AG04450 (cell line): ENCODE measurements at regions not wholly inside any gene's neighbourhood (a gene's known extent, or its start where the extent isn't known, plus 50 kb on each side); places are given as distances from the start of the nearest gene placed in this dataset.

ENCODE experiments used
- CTCF ChIA-PET: fragments of 300-600, 350-600 bp; formaldehyde crosslinking; extraction: SDS; loops from one replicate; lab custom pipeline; 2022; ENCODE audit warnings: antibody characterized with exemption, inconsistent platforms; lab: Charles Lee
- POLR2A ChIA-PET: fragments of 350-600 bp; formaldehyde crosslinking; extraction: SDS; loops from one replicate; lab custom pipeline; 2021; ENCODE audit warnings: antibody characterized with exemption, inconsistent platforms; lab: Yijun Ruan, JAX
- DNase-seq: peaks from one replicate; pipeline ENCODE4 v3.0.0-alpha.2; 2011; ENCODE audit warnings: low read depth, low spot score
- H3K27ac ChIP-seq: one replicate; pipeline ENCODE4 v1.5.1; 2012; ENCODE audit warnings: low read depth, low read length, control low read depth
- H3K27me3 ChIP-seq: one replicate; pipeline ENCODE4 v1.6.0; 2012; ENCODE audit warnings: low read length; ENCODE audit not compliant: control insufficient read depth, insufficient read depth
- H3K4me3 ChIP-seq: 2 replicates; pipeline ENCODE4 v1.5.1; 2011; ENCODE audit warnings: mild to moderate bottlenecking, low read depth, low read length, control low read depth
- H3K9me3 ChIP-seq: 2 replicates; pipeline ENCODE4 v1.5.1; 2012; ENCODE audit warnings: low read length; ENCODE audit not compliant: control insufficient read depth, insufficient read depth
- CTCF ChIP-seq: IDR thresholded peaks from 2 replicates; pipeline ENCODE4 v1.5.1; 2011; ENCODE audit warnings: low read depth, low read length, control low read depth, inconsistent platforms

- no peak for TF ChIP-seq CTCF
- POLR2A ChIA-PET: no interaction called here
- CTCF ChIA-PET: interaction anchor here (0.8 kb wide), 1 partner anchor 578 kb away, joined by 3 read pairs; no protein-coding TSS in a partner anchor
Measured at GRCh38 chr1:221878134-221878533, 136.2 kb upstream of the DUSP10 start.

GRCh38 chr1:221877311-221877710 is 135.4 kb upstream of the DUSP10 start:
- no peak for TF ChIP-seq CTCF
- no peak for DNase-seq

More at GRCh38 chr1:221878134-221878533, 136.2 kb upstream of the DUSP10 start:
- H3K4me3 ChIP-seq: no peak overlapping the region
- no peak for DNase-seq
- H3K9me3 ChIP-seq: no peaks in the 10 kb centered on the region
- H3K27me3 ChIP-seq: no peaks in the 10 kb centered on the region
- H3K27ac ChIP-seq: no peak overlapping the region

GRCh38 chr1:221875004-221875330 is 133.1 kb upstream of the DUSP10 start:
- H3K27me3 ChIP-seq: no peaks in the 10 kb centered on the region
- ChIA-PET CTCF (interaction anchor here (0.5 to 1.3 kb wide), 4 partner anchors 10 to 580 kb away, joined by 4 to 6 read pairs (median 4); no protein-coding TSS in a partner anchor), POLR2A (interaction anchor here (0.8 kb wide), 1 partner anchor 29 kb away, joined by 6 read pairs; no protein-coding TSS in a partner anchor)
- no peak for TF ChIP-seq CTCF
- no peak overlapping the region for H3K27ac ChIP-seq
- H3K9me3 ChIP-seq: no peaks in the 10 kb centered on the region
- DNase-seq: no peak
- no peak overlapping the region for H3K4me3 ChIP-seq

More at GRCh38 chr1:221877311-221877710, 135.4 kb upstream of the DUSP10 start:
- Histone ChIP-seq H3K9me3 (no peaks in the 10 kb centered on the region), H3K4me3 (no peak overlapping the region), H3K27me3 (no peaks in the 10 kb centered on the region), H3K27ac (no peak overlapping the region)
- POLR2A ChIA-PET: interaction anchor here (1.3 kb wide), 1 partner anchor 135 kb away, joined by 7 read pairs; the partner anchor contains the start of gene DUSP10
- CTCF ChIA-PET: no interaction called here

GRCh38 chr1:221874285-221875003 is 132.6 kb upstream of the DUSP10 start:
- no peaks in the 10 kb centered on the region for H3K27me3 ChIP-seq
- DNase-seq: no peak
- ChIA-PET CTCF (interaction anchor here (0.5 to 1.3 kb wide), 4 partner anchors 12 to 581 kb away, joined by 3 to 5 read pairs (median 4); no protein-coding TSS in a partner anchor), POLR2A (interaction anchor here (0.7 kb wide), 1 partner anchor 358 kb away, joined by 3 read pairs; no protein-coding TSS in a partner anchor)
- TF ChIP-seq CTCF: no peak
- H3K4me3 ChIP-seq: no peak overlapping the region
- H3K27ac ChIP-seq: peak overlapping the region; percentile 73
- H3K9me3 ChIP-seq: no peaks in the 10 kb centered on the region

- no peak overlapping the region for H3K27ac ChIP-seq
- no peak for TF ChIP-seq CTCF
- DNase-seq: no peak
- no peak overlapping the region for H3K4me3 ChIP-seq
- CTCF ChIA-PET: interaction anchor here (1.0 kb wide), 1 partner anchor 12 kb away, joined by 3 read pairs; no protein-coding TSS in a partner anchor
- no peaks in the 10 kb centered on the region for H3K9me3 ChIP-seq
- POLR2A ChIA-PET: no interaction called here
- H3K27me3 ChIP-seq: no peaks in the 10 kb centered on the region
Measured at GRCh38 chr1:221873673-221874072, 131.8 kb upstream of the DUSP10 start.
